ENCODE measurements at regions not wholly inside any gene's neighbourhood (a gene's known extent, or its start where the extent isn't known, plus 50 kb on each side); places are given as distances from the start of the nearest gene placed in this dataset.

DNA sequence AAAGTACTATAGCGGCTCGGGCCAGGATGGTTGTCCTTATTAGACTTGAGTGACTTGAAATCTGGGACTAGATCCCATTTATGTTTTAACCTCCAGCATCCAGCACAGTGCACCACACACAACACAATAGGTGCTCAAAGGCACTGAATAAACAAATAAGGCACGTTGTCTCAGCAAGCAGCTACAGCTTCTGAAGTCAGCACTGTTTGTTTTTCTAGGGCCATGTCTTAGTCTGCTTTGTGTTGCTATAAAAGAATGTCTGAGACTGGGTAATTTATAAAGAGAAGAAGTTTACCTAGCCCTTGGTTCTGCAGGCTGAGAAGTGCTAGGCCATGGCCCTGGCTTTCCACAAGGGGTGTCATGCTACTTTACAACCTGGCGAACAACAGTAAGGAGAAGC, 102.1 kb upstream of the LNX1 start:
- H3K4me1 ChIP-seq (ENCODE audit: control insufficient read depth in 1 of 2, insufficient read depth in 2 of 2, low read depth in 1 of 2, low read length in 1 of 2): peaks cover 0 to 6% of the 10 kb centered on the region in 2 experiments; a peak in 2 of 4 replicates
- H3K27ac ChIP-seq (ENCODE audit: low read depth in 2 of 2, low read length in 1 of 2): no peak overlapping the region
- no peaks in the 10 kb centered on the region; the same call in 1 of the 2 replicates for H3K9me3 ChIP-seq
- H4K20me1 ChIP-seq (ENCODE audit: insufficient read depth): no peaks in the 10 kb centered on the region
- DNase-seq: no peak
- H3K9ac ChIP-seq: no peak overlapping the region
- no peak overlapping the region for H3K4me2 ChIP-seq
- no peaks in the 10 kb centered on the region for H3K9me2 ChIP-seq
- WGBS (ENCODE audit: low lambda C conversion rate): 83% methylated on average over 4 of the region's 4 CpGs
- H3F3A ChIP-seq (replicated peaks; ENCODE audit: insufficient read depth): peaks cover 11% of the 10 kb centered on the region
- no peak overlapping the region for H2AFZ ChIP-seq (ENCODE audit: low read depth)
- CTCF ChIA-PET: interaction anchor here (2.6 kb wide), 1 partner anchor 9 kb away, joined by 7 read pairs; no protein-coding TSS in a partner anchor
- H3K27me3 ChIP-seq (ENCODE audit: insufficient read depth): no peaks in the 10 kb centered on the region
- POLR2A ChIA-PET: no interaction called here
- no peaks in the 10 kb centered on the region for H3K79me2 ChIP-seq (ENCODE audit: insufficient read depth)
- no peaks in the 10 kb centered on the region for H3K36me3 ChIP-seq (replicated peaks in 1 of 2; ENCODE audit: control insufficient read depth in 1 of 2, insufficient read depth in 2 of 2, low read length in 1 of 2)
- TF ChIP-seq NRF1 (IDR thresholded peaks at IDR 0.05; ENCODE audit: low read depth, low read length) (no peak), ELF1 (IDR thresholded peaks at IDR 0.05) (no peak), FOSL2 (IDR thresholded peaks at IDR 0.05; ENCODE audit: borderline replicate concordance, low read depth) (no peak), TAF1 (IDR thresholded peaks at IDR 0.05; ENCODE audit: borderline replicate concordance, low read depth, low read length) (no peak), FOXJ3 (CRISPR knock-in tag; IDR thresholded peaks at IDR 0.05) (no peak), YY1 (IDR thresholded peaks at IDR 0.05; ENCODE audit: low read depth) (no peak), FOXM1 (IDR thresholded peaks at IDR 0.05; ENCODE audit: low read depth) (no peak), MXI1 (IDR thresholded peaks at IDR 0.05; ENCODE audit: low read depth, low read length) (no peak)
- H3K4me3 ChIP-seq (ENCODE audit: low read depth in 2 of 2, low read length in 1 of 2): no peak overlapping the region

DNA sequence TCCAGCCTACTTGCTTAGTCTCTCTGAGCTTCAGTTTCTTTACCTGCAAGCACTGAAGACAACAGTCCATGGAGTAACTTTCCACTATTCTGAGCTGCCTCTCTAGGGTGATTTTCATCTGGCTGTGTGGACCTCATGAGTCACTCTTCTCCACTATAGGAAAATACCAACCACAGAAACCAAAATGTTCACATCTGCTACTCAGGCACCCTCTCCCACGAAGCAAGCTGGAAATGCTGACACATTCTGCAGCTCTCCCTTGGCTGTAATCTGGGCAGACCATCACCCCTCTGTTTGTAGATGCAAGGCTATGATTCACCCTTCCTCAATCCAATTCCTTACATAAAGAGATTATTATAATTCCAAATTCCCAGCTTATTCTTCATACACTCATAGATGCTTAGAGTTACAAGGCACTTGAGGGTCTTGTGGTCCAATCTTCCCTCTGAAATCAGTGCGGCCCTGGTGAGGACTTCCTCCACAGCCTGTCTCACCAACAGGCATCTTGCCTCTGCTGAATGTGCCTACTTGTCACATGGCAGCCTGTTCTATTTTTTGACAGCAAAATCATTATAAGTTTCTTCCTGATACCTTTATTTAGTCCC, 97.0 kb upstream of the LNX1 start:
- POLR2A ChIA-PET: interaction anchor here (0.8 kb wide), 1 partner anchor 14 kb away, joined by 3 read pairs; no protein-coding TSS in a partner anchor
- CTCF ChIA-PET: interaction anchor here (0.9 kb wide), 1 partner anchor 18 kb away, joined by 3 read pairs; no protein-coding TSS in a partner anchor
- Histone ChIP-seq H3K79me2 (ENCODE audit: insufficient read depth) (no peaks in the 10 kb centered on the region), H3K9ac (peak overlapping the region; percentile 23; the same call in 1 of the 2 replicates), H3K4me1 (ENCODE audit: control insufficient read depth in 1 of 2, insufficient read depth in 2 of 2, low read depth in 1 of 2, low read length in 1 of 2) (peaks cover 0 to 16% of the 10 kb centered on the region in 2 experiments; a peak in 3 of 4 replicates), H3K4me3 (ENCODE audit: low read depth in 2 of 2, low read length in 1 of 2) (no peak overlapping the region), H3K9me2 (no peaks in the 10 kb centered on the region), H3F3A (replicated peaks; ENCODE audit: insufficient read depth) (peaks cover 18% of the 10 kb centered on the region), H3K27ac (ENCODE audit: low read depth in 2 of 2, low read length in 1 of 2) (peak overlapping the region in 1 of 2 experiments; percentile 94; a peak in 2 of 4 replicates), H3K27me3 (ENCODE audit: insufficient read depth) (no peaks in the 10 kb centered on the region), H3K4me2 (peak overlapping the region; percentile 36), H3K9me3 (no peaks in the 10 kb centered on the region), H4K20me1 (ENCODE audit: insufficient read depth) (no peaks in the 10 kb centered on the region), H2AFZ (ENCODE audit: low read depth) (no peak overlapping the region), H3K36me3 (replicated peaks in 1 of 2; ENCODE audit: control insufficient read depth in 1 of 2, insufficient read depth in 2 of 2, low read length in 1 of 2) (no peaks in the 10 kb centered on the region)
- DNase-seq: peak; percentile 3
- WGBS (ENCODE audit: low lambda C conversion rate): 0% methylated on average over 2 of the region's 2 CpGs
- TF ChIP-seq EP300 (IDR thresholded peaks at IDR 0.05; ENCODE audit: borderline replicate concordance in 1 of 2, low read depth in 1 of 2, low read length in 1 of 2) (peak; percentile 62 to 99), EZH2phosphoT487 (IDR thresholded peaks at IDR 0.05; ENCODE audit: borderline replicate concordance, low read depth) (no peak), TEAD4 (IDR thresholded peaks at IDR 0.05; ENCODE audit: borderline replicate concordance, insufficient read depth) (peak; percentile 97), FOXJ3 (CRISPR knock-in tag; IDR thresholded peaks at IDR 0.05) (no peak), TCF12 (IDR thresholded peaks at IDR 0.05) (peak; percentile 99), PBX3 (IDR thresholded peaks at IDR 0.05) (peak; percentile 90), GABPA (IDR thresholded peaks at IDR 0.05; ENCODE audit: low read depth) (no peak), RXRA (IDR thresholded peaks at IDR 0.05; ENCODE audit: borderline replicate concordance, low read depth) (peak; percentile 75; the same call in 1 of the 2 replicates), SMC3 (IDR thresholded peaks at IDR 0.05; ENCODE audit: low read depth, low read length) (no peak), CHD2 (IDR thresholded peaks at IDR 0.05; ENCODE audit: low read length, partially characterized antibody) (no peak), YY1 (IDR thresholded peaks at IDR 0.05; ENCODE audit: low read depth) (peak; percentile 49; the same call in 1 of the 2 replicates), MEF2A (IDR thresholded peaks at IDR 0.05; ENCODE audit: borderline replicate concordance, low read depth) (peak; percentile 47; the same call in 1 of the 2 replicates), GATA2 (CRISPR knock-in tag; IDR thresholded peaks at IDR 0.05) (no peak), MXI1 (IDR thresholded peaks at IDR 0.05; ENCODE audit: low read depth, low read length) (no peak), IRF3 (IDR thresholded peaks at IDR 0.05; ENCODE audit: low read depth, low read length) (no peak), NRF1 (IDR thresholded peaks at IDR 0.05; ENCODE audit: low read depth, low read length) (no peak)
- TF ChIP-seq, protein P1, sequence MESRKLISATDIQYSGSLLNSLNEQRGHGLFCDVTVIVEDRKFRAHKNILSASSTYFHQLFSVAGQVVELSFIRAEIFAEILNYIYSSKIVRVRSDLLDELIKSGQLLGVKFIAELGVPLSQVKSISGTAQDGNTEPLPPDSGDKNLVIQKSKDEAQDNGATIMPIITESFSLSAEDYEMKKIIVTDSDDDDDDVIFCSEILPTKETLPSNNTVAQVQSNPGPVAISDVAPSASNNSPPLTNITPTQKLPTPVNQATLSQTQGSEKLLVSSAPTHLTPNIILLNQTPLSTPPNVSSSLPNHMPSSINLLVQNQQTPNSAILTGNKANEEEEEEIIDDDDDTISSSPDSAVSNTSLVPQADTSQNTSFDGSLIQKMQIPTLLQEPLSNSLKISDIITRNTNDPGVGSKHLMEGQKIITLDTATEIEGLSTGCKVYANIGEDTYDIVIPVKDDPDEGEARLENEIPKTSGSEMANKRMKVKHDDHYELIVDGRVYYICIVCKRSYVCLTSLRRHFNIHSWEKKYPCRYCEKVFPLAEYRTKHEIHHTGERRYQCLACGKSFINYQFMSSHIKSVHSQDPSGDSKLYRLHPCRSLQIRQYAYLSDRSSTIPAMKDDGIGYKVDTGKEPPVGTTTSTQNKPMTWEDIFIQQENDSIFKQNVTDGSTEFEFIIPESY (IDR thresholded peaks at IDR 0.05; ENCODE audit: borderline replicate concordance, low read depth): peak; percentile 79; the same call in 1 of the 2 replicates
- TF ChIP-seq, protein P2, sequence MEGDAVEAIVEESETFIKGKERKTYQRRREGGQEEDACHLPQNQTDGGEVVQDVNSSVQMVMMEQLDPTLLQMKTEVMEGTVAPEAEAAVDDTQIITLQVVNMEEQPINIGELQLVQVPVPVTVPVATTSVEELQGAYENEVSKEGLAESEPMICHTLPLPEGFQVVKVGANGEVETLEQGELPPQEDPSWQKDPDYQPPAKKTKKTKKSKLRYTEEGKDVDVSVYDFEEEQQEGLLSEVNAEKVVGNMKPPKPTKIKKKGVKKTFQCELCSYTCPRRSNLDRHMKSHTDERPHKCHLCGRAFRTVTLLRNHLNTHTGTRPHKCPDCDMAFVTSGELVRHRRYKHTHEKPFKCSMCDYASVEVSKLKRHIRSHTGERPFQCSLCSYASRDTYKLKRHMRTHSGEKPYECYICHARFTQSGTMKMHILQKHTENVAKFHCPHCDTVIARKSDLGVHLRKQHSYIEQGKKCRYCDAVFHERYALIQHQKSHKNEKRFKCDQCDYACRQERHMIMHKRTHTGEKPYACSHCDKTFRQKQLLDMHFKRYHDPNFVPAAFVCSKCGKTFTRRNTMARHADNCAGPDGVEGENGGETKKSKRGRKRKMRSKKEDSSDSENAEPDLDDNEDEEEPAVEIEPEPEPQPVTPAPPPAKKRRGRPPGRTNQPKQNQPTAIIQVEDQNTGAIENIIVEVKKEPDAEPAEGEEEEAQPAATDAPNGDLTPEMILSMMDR (IDR thresholded peaks at IDR 0.05): no peak
